T-cell (primary cell): ENCODE measurements at regions not wholly inside any gene's neighbourhood (a gene's known extent, or its start where the extent isn't known, plus 50 kb on each side); places are given as distances from the start of the nearest gene placed in this dataset.

Experiments
- ATAC-seq, 4 experiments: fragments of 200-7000 bp in 3 of 4; fragments of 150-1000 bp in 1 of 4; cut with Tn5 transposase; replicated peaks in 1 of 4; 1 replicate in 3 of 4; 2 replicates in 1 of 4; pipeline ENCODE4 v1.10.0; 2021; ENCODE audit warnings: moderate library complexity in 3 of 4, mild to moderate bottlenecking in 2 of 4, moderate number of reproducible peaks in 1 of 4
- CTCF ChIA-PET, 2 donors: fragments of 300-600 bp; sonication (Branson Sonifier 250); formaldehyde crosslinking; loops; one replicate each; lab custom pipeline; 2022; ENCODE audit warnings: antibody characterized with exemption in 2 of 2; lab: Charles Lee
- POLR2A ChIA-PET, 2 donors: fragments of 300-600 bp; sonication (Branson Sonifier 250); formaldehyde crosslinking; loops; one replicate each; lab custom pipeline; 2022; ENCODE audit warnings: antibody characterized with exemption in 2 of 2; lab: Charles Lee
- DNase-seq, 35 experiments: peaks; one replicate each; pipeline versions ENCODE4 v3.0.0 to v3.0.0-alpha.2; 2013 to 2023
- H3K27ac ChIP-seq: one replicate; pipeline ENCODE4 v1.5.1; 2013; ENCODE audit warnings: low read length
- H3K27me3 ChIP-seq, 2 experiments: replicated peaks in 1 of 2; 1 replicate in 1 of 2; 2 replicates in 1 of 2; pipeline versions ENCODE4 v1.6.1 to v1.7.0; 2013; ENCODE audit warnings: low read length in 1 of 2, mixed read lengths in 1 of 2; ENCODE audit not compliant: control insufficient read depth in 2 of 2, insufficient read depth in 2 of 2; ENCODE audit errors: extremely low read depth in 1 of 2
- H3K36me3 ChIP-seq, 2 donors: 1 replicate in 1 of 2; 2 replicates in 1 of 2; pipeline versions ENCODE4 v1.6.1 to v1.7.0; 2013; ENCODE audit warnings: low read length in 1 of 2; ENCODE audit not compliant: control insufficient read depth in 2 of 2, insufficient read depth in 1 of 2; ENCODE audit errors: extremely low read depth in 1 of 2
- H3K4me1 ChIP-seq, 2 experiments: 1 replicate in 1 of 2; 2 replicates in 1 of 2; pipeline versions ENCODE4 v1.6.1 to v1.7.0; 2013; ENCODE audit warnings: low read length in 2 of 2, mixed read lengths in 1 of 2; ENCODE audit not compliant: insufficient read depth in 2 of 2, control insufficient read depth in 1 of 2; ENCODE audit errors: extremely low read depth in 1 of 2
- H3K4me3 ChIP-seq, 2 donors: 1 replicate in 1 of 2; 2 replicates in 1 of 2; pipeline versions ENCODE4 v1.5.1 to v1.7.0; 2013; ENCODE audit warnings: mild to moderate bottlenecking in 2 of 2, low read length in 1 of 2, moderate library complexity in 1 of 2; ENCODE audit not compliant: control insufficient read depth in 1 of 2; ENCODE audit errors: extremely low read depth in 1 of 2
- H3K9me3 ChIP-seq: 2 replicates; pipeline ENCODE4 v1.7.0; 2013
- H3K27ac Mint-ChIP-seq, 2 donors: one replicate each; pipeline ENCODE4 v1.8.0; 2020 to 2021; ENCODE audit warnings: mild to moderate bottlenecking in 2 of 2, mixed read lengths in 2 of 2
- H3K27me3 Mint-ChIP-seq, 2 donors: one replicate each; pipeline ENCODE4 v1.8.0; 2021 to 2022; ENCODE audit warnings: mixed read lengths in 2 of 2
- H3K36me3 Mint-ChIP-seq: one replicate; pipeline ENCODE4 v1.8.0; 2021; ENCODE audit warnings: mixed read lengths
- H3K4me1 Mint-ChIP-seq, 3 donors: one replicate each; pipeline ENCODE4 v1.8.0; 2020 to 2022; ENCODE audit warnings: mixed read lengths in 3 of 3, mild to moderate bottlenecking in 1 of 3
- H3K4me3 Mint-ChIP-seq, 3 donors: one replicate each; pipeline ENCODE4 v1.8.0; 2020 to 2022; ENCODE audit warnings: mild to moderate bottlenecking in 3 of 3, mixed read lengths in 3 of 3, moderate library complexity in 3 of 3
- H3K9me3 Mint-ChIP-seq, 3 donors: one replicate each; pipeline ENCODE4 v1.8.0; 2020 to 2022; ENCODE audit warnings: mixed read lengths in 3 of 3
- WGBS: methylation state at CpG from one replicate; pipeline ENCODE4 v1.1.5; 2013; ENCODE audit warnings: missing lambda C conversion rate; ENCODE audit not compliant: insufficient coverage; 5-methylcytosine and 5-hydroxymethylcytosine counted together

- no peaks in the 10 kb centered on the region for H3K36me3 ChIP-seq
- Mint-ChIP-seq H3K27ac (no peak overlapping the region), H3K4me1 (no peaks in the 10 kb centered on the region), H3K9me3 (peaks cover 3 to 14% (median 3%) of the 10 kb centered on the region in 3 donors), H3K27me3 (no peaks in the 10 kb centered on the region), H3K36me3 (no peaks in the 10 kb centered on the region), H3K4me3 (no peak overlapping the region)
- DNase-seq (no peak), ATAC-seq (no peak)
- WGBS: 100% methylated on average over 1 of the region's 1 CpG
- no peaks in the 10 kb centered on the region for H3K27me3 ChIP-seq
- H3K4me1 ChIP-seq: no peaks in the 10 kb centered on the region
- ChIA-PET CTCF (no interaction called here), POLR2A (no interaction called here)
- no peaks in the 10 kb centered on the region for H3K9me3 ChIP-seq
- no peak overlapping the region for H3K4me3 ChIP-seq
- H3K27ac ChIP-seq: no peak overlapping the region
Measured at GRCh38 chr18:31227497-31228229, 65.0 kb upstream of the DSC1 start.

- Mint-ChIP-seq H3K27me3 (no peaks in the 10 kb centered on the region), H3K4me1 (no peaks in the 10 kb centered on the region), H3K4me3 (no peak overlapping the region), H3K36me3 (no peaks in the 10 kb centered on the region), H3K9me3 (peaks cover 3 to 14% (median 11%) of the 10 kb centered on the region in 3 donors), H3K27ac (no peak overlapping the region)
- H3K27ac ChIP-seq: no peak overlapping the region
- H3K9me3 ChIP-seq: no peaks in the 10 kb centered on the region
- POLR2A ChIA-PET: no interaction called here
- H3K4me3 ChIP-seq: no peak overlapping the region
- H3K4me1 ChIP-seq: no peaks in the 10 kb centered on the region
- ATAC-seq (no peak), DNase-seq (no peak)
- WGBS: no CpG with 5 or more reads among the region's 2 CpGs
- no peaks in the 10 kb centered on the region for H3K27me3 ChIP-seq
- CTCF ChIA-PET: no interaction called here
- H3K36me3 ChIP-seq: no peaks in the 10 kb centered on the region
Measured at GRCh38 chr18:31229829-31230228, 67.2 kb upstream of the DSC1 start.

- no peaks in the 10 kb centered on the region for H3K4me1 ChIP-seq
- H3K27ac Mint-ChIP-seq: no peak overlapping the region
- H3K4me1 Mint-ChIP-seq: no peaks in the 10 kb centered on the region
- H3K9me3 Mint-ChIP-seq: peaks cover 3 to 17% (median 11%) of the 10 kb centered on the region in 3 donors
- no peaks in the 10 kb centered on the region for H3K36me3 Mint-ChIP-seq
- ChIA-PET POLR2A (interaction anchor here in 1 of 2 donors (0.6 kb wide), 1 partner anchor 27 kb away, joined by 3 read pairs; no protein-coding TSS in a partner anchor), CTCF (no interaction called here)
- H3K4me3 ChIP-seq: no peak overlapping the region
- DNase-seq (no peak), ATAC-seq (no peak)
- H3K27ac ChIP-seq: no peak overlapping the region
- no peaks in the 10 kb centered on the region for H3K9me3 ChIP-seq
- no peak overlapping the region for H3K4me3 Mint-ChIP-seq
- no peaks in the 10 kb centered on the region for H3K27me3 Mint-ChIP-seq
- H3K27me3 ChIP-seq: no peaks in the 10 kb centered on the region
- no CpG with 5 or more reads among the region's 3 CpGs for WGBS
- H3K36me3 ChIP-seq: no peaks in the 10 kb centered on the region
Measured at GRCh38 chr18:31230495-31230894, 67.8 kb upstream of the DSC1 start.

- CTCF ChIA-PET: no interaction called here
- Histone ChIP-seq H3K4me1 (no peaks in the 10 kb centered on the region), H3K27ac (no peak overlapping the region), H3K27me3 (no peaks in the 10 kb centered on the region), H3K4me3 (no peak overlapping the region), H3K36me3 (no peaks in the 10 kb centered on the region), H3K9me3 (no peaks in the 10 kb centered on the region)
- ATAC-seq (no peak), DNase-seq (no peak)
- H3K4me3 Mint-ChIP-seq: no peak overlapping the region
- no peaks in the 10 kb centered on the region for H3K27me3 Mint-ChIP-seq
- POLR2A ChIA-PET: interaction anchor here in 1 of 2 donors (0.6 kb wide), 1 partner anchor 23 kb away, joined by 3 read pairs; no protein-coding TSS in a partner anchor
- H3K27ac Mint-ChIP-seq: no peak overlapping the region
- H3K9me3 Mint-ChIP-seq: peaks cover 4 to 18% (median 13%) of the 10 kb centered on the region in 3 donors
- H3K4me1 Mint-ChIP-seq: no peaks in the 10 kb centered on the region
- WGBS: no CpG with 5 or more reads among the region's 5 CpGs
- no peaks in the 10 kb centered on the region for H3K36me3 Mint-ChIP-seq
Measured at GRCh38 chr18:31232013-31232412, 69.4 kb upstream of the DSC1 start.

GRCh38 chr18:31232775-31233424 is 70.2 kb upstream of the DSC1 start:
- no peak overlapping the region for H3K4me3 ChIP-seq
- H3K36me3 ChIP-seq: no peaks in the 10 kb centered on the region
- Mint-ChIP-seq H3K27ac (no peak overlapping the region), H3K27me3 (no peaks in the 10 kb centered on the region), H3K36me3 (no peaks in the 10 kb centered on the region), H3K4me3 (no peak overlapping the region), H3K9me3 (peaks cover 4 to 17% (median 11%) of the 10 kb centered on the region in 3 donors), H3K4me1 (no peaks in the 10 kb centered on the region)
- ChIA-PET CTCF (no interaction called here), POLR2A (no interaction called here)
- H3K27me3 ChIP-seq: no peaks in the 10 kb centered on the region
- H3K27ac ChIP-seq: no peak overlapping the region
- ATAC-seq: no peak
- H3K4me1 ChIP-seq: no peaks in the 10 kb centered on the region
- H3K9me3 ChIP-seq: no peaks in the 10 kb centered on the region
- no peak for DNase-seq
- WGBS: no CpG with 5 or more reads among the region's 6 CpGs

- Histone ChIP-seq H3K9me3 (no peaks in the 10 kb centered on the region), H3K4me3 (no peak overlapping the region), H3K27me3 (no peaks in the 10 kb centered on the region), H3K36me3 (no peaks in the 10 kb centered on the region), H3K4me1 (no peaks in the 10 kb centered on the region), H3K27ac (no peak overlapping the region)
- 70% methylated on average over 2 of the region's 3 CpGs for WGBS
- Mint-ChIP-seq H3K9me3 (peaks cover 4 to 17% (median 11%) of the 10 kb centered on the region in 3 donors), H3K36me3 (no peaks in the 10 kb centered on the region), H3K4me3 (no peak overlapping the region), H3K27ac (no peak overlapping the region), H3K27me3 (no peaks in the 10 kb centered on the region), H3K4me1 (no peaks in the 10 kb centered on the region)
- POLR2A ChIA-PET: no interaction called here
- CTCF ChIA-PET: no interaction called here
- ATAC-seq (no peak), DNase-seq (no peak)
Measured at GRCh38 chr18:31233621-31234275, 71.1 kb upstream of the DSC1 start.
